ENCODE measurements at regions not wholly inside any gene's neighbourhood (a gene's known extent, or its start where the extent isn't known, plus 50 kb on each side); places are given as distances from the start of the nearest gene placed in this dataset.

DNA sequence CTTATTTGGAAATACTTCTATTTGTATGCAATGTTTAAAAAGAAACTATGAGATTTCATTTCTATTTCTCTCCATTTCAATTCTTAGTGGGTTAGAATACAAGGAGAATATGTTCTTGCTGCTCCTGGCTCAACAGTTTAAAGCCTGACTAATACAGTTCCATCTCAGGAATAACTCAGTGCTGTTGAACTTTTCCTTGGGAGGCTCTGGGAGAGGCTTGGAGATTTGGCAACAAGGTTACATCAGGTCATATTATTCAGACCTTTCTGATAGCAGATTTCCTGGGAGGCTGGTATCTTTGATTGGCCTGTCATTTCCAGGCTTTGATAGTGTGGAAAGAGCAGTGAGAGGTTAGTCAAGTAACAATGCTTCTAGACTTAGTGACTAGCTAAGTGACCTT is 481.7 kb upstream of the KLF4 start:
- no peak overlapping the region for H3K4me3 Mint-ChIP-seq
- Histone ChIP-seq H3K4me3 (replicated peaks in 1 of 3; ENCODE audit: low read depth in 2 of 3, low read length in 3 of 3) (no peak overlapping the region), H3K27ac (ENCODE audit: low read depth in 1 of 2, low read length in 2 of 2) (no peak overlapping the region), H4K20me1 (ENCODE audit: insufficient read depth, low read length) (no peaks in the 10 kb centered on the region), H3K27me3 (ENCODE audit: control insufficient read depth in 2 of 2, insufficient read depth in 2 of 2, low read length in 2 of 2) (no peaks in the 10 kb centered on the region), H3K4me1 (ENCODE audit: control insufficient read depth in 1 of 2, insufficient read depth in 2 of 2, low read length in 2 of 2) (peaks cover 4 to 5% of the 10 kb centered on the region in 2 donors), H3K79me2 (ENCODE audit: insufficient read depth, low read length) (no peaks in the 10 kb centered on the region), H3K36me3 (replicated peaks in 1 of 2; ENCODE audit: control insufficient read depth in 1 of 2, insufficient read depth in 2 of 2, low read length in 2 of 2) (no peaks in the 10 kb centered on the region), H2AFZ (ENCODE audit: insufficient read depth, low read depth, low read length, poor library complexity, severe bottlenecking) (no peak overlapping the region), H3K4me2 (replicated peaks; ENCODE audit: extremely low read depth, low read length, poor library complexity, severe bottlenecking) (no peak overlapping the region), H3K9me3 (replicated peaks in 1 of 2; ENCODE audit: control insufficient read depth in 1 of 2, insufficient read depth in 1 of 2, low read length in 2 of 2) (no peaks in the 10 kb centered on the region), H3K9ac (ENCODE audit: insufficient read depth, low read length, poor library complexity, severe bottlenecking) (no peak overlapping the region)
- peaks cover 26% of the 10 kb centered on the region for H3K4me1 Mint-ChIP-seq
- H3K27ac Mint-ChIP-seq, result no peak overlapping the region
- DNase-seq, result no peak
- no peaks in the 10 kb centered on the region for H3K27me3 Mint-ChIP-seq (ENCODE audit: low read depth in 3 of 3)
- H3K9me3 Mint-ChIP-seq, result peaks cover 0 to 3% (median 0%) of the 10 kb centered on the region in 7 donors
- TF ChIP-seq, protein P1, sequence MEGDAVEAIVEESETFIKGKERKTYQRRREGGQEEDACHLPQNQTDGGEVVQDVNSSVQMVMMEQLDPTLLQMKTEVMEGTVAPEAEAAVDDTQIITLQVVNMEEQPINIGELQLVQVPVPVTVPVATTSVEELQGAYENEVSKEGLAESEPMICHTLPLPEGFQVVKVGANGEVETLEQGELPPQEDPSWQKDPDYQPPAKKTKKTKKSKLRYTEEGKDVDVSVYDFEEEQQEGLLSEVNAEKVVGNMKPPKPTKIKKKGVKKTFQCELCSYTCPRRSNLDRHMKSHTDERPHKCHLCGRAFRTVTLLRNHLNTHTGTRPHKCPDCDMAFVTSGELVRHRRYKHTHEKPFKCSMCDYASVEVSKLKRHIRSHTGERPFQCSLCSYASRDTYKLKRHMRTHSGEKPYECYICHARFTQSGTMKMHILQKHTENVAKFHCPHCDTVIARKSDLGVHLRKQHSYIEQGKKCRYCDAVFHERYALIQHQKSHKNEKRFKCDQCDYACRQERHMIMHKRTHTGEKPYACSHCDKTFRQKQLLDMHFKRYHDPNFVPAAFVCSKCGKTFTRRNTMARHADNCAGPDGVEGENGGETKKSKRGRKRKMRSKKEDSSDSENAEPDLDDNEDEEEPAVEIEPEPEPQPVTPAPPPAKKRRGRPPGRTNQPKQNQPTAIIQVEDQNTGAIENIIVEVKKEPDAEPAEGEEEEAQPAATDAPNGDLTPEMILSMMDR (IDR thresholded peaks at IDR 0.05), result no peak
- intact Hi-C loops (cut with micrococcal nuclease), result loop anchor here in 1 of 2 donors (10.0 kb wide), 1 partner anchor 86 kb away; no protein-coding TSS in a partner anchor
- H3K36me3 Mint-ChIP-seq, result peaks cover 8 to 30% of the 10 kb centered on the region in 2 donors

DNA sequence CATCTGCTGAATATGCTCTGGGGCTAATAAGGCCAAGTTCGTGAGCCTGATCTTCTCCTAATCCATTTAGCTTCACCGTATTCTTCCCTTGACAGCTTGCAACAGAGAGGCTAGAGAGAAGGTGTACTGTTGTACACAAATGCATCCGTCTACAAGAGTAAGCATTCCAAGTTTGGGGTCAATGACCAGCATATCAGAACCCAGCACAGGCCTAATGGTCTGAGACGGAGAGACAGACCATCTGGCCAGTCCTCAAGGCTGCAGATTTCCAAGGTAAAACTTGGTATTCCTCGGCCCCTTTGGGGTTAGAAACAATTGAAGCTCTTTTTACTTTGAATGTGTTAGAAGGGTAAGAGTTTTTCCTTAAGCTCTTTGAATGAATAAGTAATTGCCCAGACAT is 481.2 kb upstream of the KLF4 start:
- Histone ChIP-seq H2AFZ (ENCODE audit: insufficient read depth, low read depth, low read length, poor library complexity, severe bottlenecking) (no peak overlapping the region), H4K20me1 (ENCODE audit: insufficient read depth, low read length) (no peaks in the 10 kb centered on the region), H3K4me1 (ENCODE audit: control insufficient read depth in 1 of 2, insufficient read depth in 2 of 2, low read length in 2 of 2) (no peaks in the 10 kb centered on the region), H3K9me3 (replicated peaks in 1 of 2; ENCODE audit: control insufficient read depth in 1 of 2, insufficient read depth in 1 of 2, low read length in 2 of 2) (no peaks in the 10 kb centered on the region), H3K4me3 (replicated peaks in 1 of 3; ENCODE audit: low read depth in 2 of 3, low read length in 3 of 3) (no peak overlapping the region), H3K79me2 (ENCODE audit: insufficient read depth, low read length) (no peaks in the 10 kb centered on the region), H3K9ac (ENCODE audit: insufficient read depth, low read length, poor library complexity, severe bottlenecking) (no peak overlapping the region), H3K4me2 (replicated peaks; ENCODE audit: extremely low read depth, low read length, poor library complexity, severe bottlenecking) (no peak overlapping the region), H3K36me3 (replicated peaks in 1 of 2; ENCODE audit: control insufficient read depth in 1 of 2, insufficient read depth in 2 of 2, low read length in 2 of 2) (no peaks in the 10 kb centered on the region), H3K27ac (ENCODE audit: low read depth in 1 of 2, low read length in 2 of 2) (no peak overlapping the region), H3K27me3 (ENCODE audit: control insufficient read depth in 2 of 2, insufficient read depth in 2 of 2, low read length in 2 of 2) (no peaks in the 10 kb centered on the region)
- H3K4me1 Mint-ChIP-seq, result peaks cover 22% of the 10 kb centered on the region
- H3K9me3 Mint-ChIP-seq, result peaks cover 0 to 3% (median 0%) of the 10 kb centered on the region in 7 donors
- no peak overlapping the region for H3K27ac Mint-ChIP-seq
- peaks cover 13 to 35% of the 10 kb centered on the region in 2 donors for H3K36me3 Mint-ChIP-seq
- intact Hi-C loops (cut with micrococcal nuclease), result loop anchor here in 1 of 2 donors (10.0 kb wide), 1 partner anchor 86 kb away; no protein-coding TSS in a partner anchor
- TF ChIP-seq, protein P1 (IDR thresholded peaks at IDR 0.05), result no peak
- no peak overlapping the region for H3K4me3 Mint-ChIP-seq
- no peaks in the 10 kb centered on the region for H3K27me3 Mint-ChIP-seq (ENCODE audit: low read depth in 3 of 3)
- WGBS (ENCODE audit: insufficient coverage), result 97% methylated on average over 3 of the region's 5 CpGs
- no peak for DNase-seq

All from CD14-positive monocyte (primary cell).